ENCODE measurements at regions not wholly inside any gene's neighbourhood (a gene's known extent, or its start where the extent isn't known, plus 50 kb on each side); places are given as distances from the start of the nearest gene placed in this dataset.

GRCh38 chr13:57224414-57224813, 57.4 kb downstream of the PRR20E start:
- H3K4me3 Mint-ChIP-seq = no peak overlapping the region
- ATAC-seq (no peak), DNase-seq (no peak)
- H3K27me3 Mint-ChIP-seq = no peaks in the 10 kb centered on the region
- H3K9me3 Mint-ChIP-seq = no peaks in the 10 kb centered on the region
- H3K27ac Mint-ChIP-seq = no peak overlapping the region
- no peaks in the 10 kb centered on the region for H3K4me1 Mint-ChIP-seq

GRCh38 chr13:57250472-57250871, 83.5 kb downstream of the PRR20E start:
- Mint-ChIP-seq H3K27ac (no peak overlapping the region), H3K4me1 (no peaks in the 10 kb centered on the region), H3K27me3 (no peaks in the 10 kb centered on the region), H3K4me3 (no peak overlapping the region), H3K9me3 (peaks cover 6 to 21% of the 10 kb centered on the region in 2 donors)
- no peak for DNase-seq
- no peak for ATAC-seq

GRCh38 chr13:57253551-57253950, 86.6 kb downstream of the PRR20E start:
- Mint-ChIP-seq H3K9me3 (peaks cover 6 to 13% of the 10 kb centered on the region in 2 donors), H3K27me3 (no peaks in the 10 kb centered on the region), H3K4me3 (no peak overlapping the region), H3K4me1 (no peaks in the 10 kb centered on the region), H3K27ac (no peak overlapping the region)
- DNase-seq (no peak), ATAC-seq (no peak)

- no peak overlapping the region for H3K27ac Mint-ChIP-seq
Measured at GRCh38 chr13:57264965-57265364, 98.0 kb downstream of the PRR20E start.

GRCh38 chr13:57270493-57270892, 103.5 kb downstream of the PRR20E start:
- DNase-seq (no peak), ATAC-seq (no peak)
- no peak overlapping the region for H3K4me3 Mint-ChIP-seq
- H3K27ac Mint-ChIP-seq = peak overlapping the region in 1 of 2 donors; percentile 48
- no peaks in the 10 kb centered on the region for H3K27me3 Mint-ChIP-seq
- H3K9me3 Mint-ChIP-seq = peaks cover 8 to 23% of the 10 kb centered on the region in 2 donors
- H3K4me1 Mint-ChIP-seq = no peaks in the 10 kb centered on the region

More at GRCh38 chr13:57264965-57265364, 98.0 kb downstream of the PRR20E start:
- ATAC-seq = no peak
- H3K9me3 Mint-ChIP-seq = peaks cover 12 to 14% of the 10 kb centered on the region in 2 donors
- DNase-seq = no peak
- no peak overlapping the region for H3K4me3 Mint-ChIP-seq
- no peaks in the 10 kb centered on the region for H3K4me1 Mint-ChIP-seq
- no peaks in the 10 kb centered on the region for H3K27me3 Mint-ChIP-seq

GRCh38 chr13:57286511-57287098, 119.6 kb downstream of the PRR20E start:
- Mint-ChIP-seq H3K27me3 (no peaks in the 10 kb centered on the region), H3K9me3 (peaks cover 0 to 12% of the 10 kb centered on the region in 2 donors), H3K27ac (no peak overlapping the region), H3K4me3 (no peak overlapping the region), H3K4me1 (no peaks in the 10 kb centered on the region)
- ATAC-seq (no peak), DNase-seq (no peak)

- Mint-ChIP-seq H3K27ac (no peak overlapping the region), H3K4me1 (no peaks in the 10 kb centered on the region), H3K4me3 (no peak overlapping the region), H3K27me3 (no peaks in the 10 kb centered on the region), H3K9me3 (peaks cover 3 to 7% of the 10 kb centered on the region in 2 donors)
- no peak for DNase-seq
- no peak for ATAC-seq
Measured at GRCh38 chr13:57302604-57303003, 135.6 kb downstream of the PRR20E start.

GRCh38 chr13:57311009-57311586, 144.1 kb downstream of the PRR20E start:
- Mint-ChIP-seq H3K4me1 (no peaks in the 10 kb centered on the region), H3K27me3 (no peaks in the 10 kb centered on the region), H3K9me3 (peaks cover 0 to 7% of the 10 kb centered on the region in 2 donors), H3K4me3 (no peak overlapping the region), H3K27ac (no peak overlapping the region)
- DNase-seq (no peak), ATAC-seq (no peak)

GRCh38 chr13:57314897-57315520, 148.0 kb downstream of the PRR20E start:
- ATAC-seq = no peak
- no peak overlapping the region for H3K4me3 Mint-ChIP-seq
- no peaks in the 10 kb centered on the region for H3K27me3 Mint-ChIP-seq

GRCh38 chr13:57326532-57326931, 159.5 kb downstream of the PRR20E start:
- H3K27me3 Mint-ChIP-seq = no peaks in the 10 kb centered on the region
- no peak overlapping the region for H3K4me3 Mint-ChIP-seq
- peaks cover 0 to 4% of the 10 kb centered on the region in 2 donors for H3K9me3 Mint-ChIP-seq
- ATAC-seq (no peak), DNase-seq (no peak)
- no peaks in the 10 kb centered on the region for H3K4me1 Mint-ChIP-seq
- H3K27ac Mint-ChIP-seq = no peak overlapping the region

More at GRCh38 chr13:57314897-57315520, 148.0 kb downstream of the PRR20E start:
- no peak overlapping the region for H3K27ac Mint-ChIP-seq
- H3K4me1 Mint-ChIP-seq = no peaks in the 10 kb centered on the region
- H3K9me3 Mint-ChIP-seq = peaks cover 0 to 12% of the 10 kb centered on the region in 2 donors
- no peak for DNase-seq

- no peak for ATAC-seq
- DNase-seq = no peak
- Mint-ChIP-seq H3K9me3 (no peaks in the 10 kb centered on the region), H3K4me3 (no peak overlapping the region), H3K27me3 (no peaks in the 10 kb centered on the region), H3K27ac (no peak overlapping the region), H3K4me1 (no peaks in the 10 kb centered on the region)
Measured at GRCh38 chr13:57340878-57341277, 173.9 kb downstream of the PRR20E start.

GRCh38 chr13:57345526-57345925, 178.5 kb downstream of the PRR20E start:
- Mint-ChIP-seq H3K27me3 (no peaks in the 10 kb centered on the region), H3K9me3 (peaks cover 12 to 18% of the 10 kb centered on the region in 2 donors), H3K4me1 (no peaks in the 10 kb centered on the region), H3K4me3 (no peak overlapping the region), H3K27ac (no peak overlapping the region)
- ATAC-seq (no peak), DNase-seq (no peak)

GRCh38 chr13:57346786-57347185, 179.8 kb downstream of the PRR20E start:
- no peak for ATAC-seq
- Mint-ChIP-seq H3K27me3 (no peaks in the 10 kb centered on the region), H3K4me3 (no peak overlapping the region), H3K27ac (no peak overlapping the region), H3K4me1 (no peaks in the 10 kb centered on the region), H3K9me3 (peaks cover 15 to 19% of the 10 kb centered on the region in 2 donors)
- no peak for DNase-seq

GRCh38 chr13:57352114-57352513, 185.1 kb downstream of the PRR20E start:
- ATAC-seq (no peak), DNase-seq (no peak)
- Mint-ChIP-seq H3K27ac (no peak overlapping the region), H3K9me3 (peaks cover 23 to 25% of the 10 kb centered on the region in 2 donors), H3K4me3 (no peak overlapping the region), H3K27me3 (no peaks in the 10 kb centered on the region), H3K4me1 (no peaks in the 10 kb centered on the region)

GRCh38 chr13:57353831-57354230, 186.8 kb downstream of the PRR20E start:
- no peak for DNase-seq
- H3K9me3 Mint-ChIP-seq = peaks cover 10 to 19% of the 10 kb centered on the region in 2 donors
- ATAC-seq = no peak
- H3K4me1 Mint-ChIP-seq = no peaks in the 10 kb centered on the region
- no peak overlapping the region for H3K4me3 Mint-ChIP-seq
- no peak overlapping the region for H3K27ac Mint-ChIP-seq
- H3K27me3 Mint-ChIP-seq = no peaks in the 10 kb centered on the region

- no peak overlapping the region for H3K27ac Mint-ChIP-seq
- no peaks in the 10 kb centered on the region for H3K4me1 Mint-ChIP-seq
- H3K27me3 Mint-ChIP-seq = no peaks in the 10 kb centered on the region
- no peak for DNase-seq
- H3K9me3 Mint-ChIP-seq = no peaks in the 10 kb centered on the region
- no peak overlapping the region for H3K4me3 Mint-ChIP-seq
- ATAC-seq = no peak
Measured at GRCh38 chr13:57375876-57376275, 208.9 kb downstream of the PRR20E start.

All from stimulated activated naive CD8-positive, alpha-beta T cell treated with anti-CD3 and anti-CD28 coated beads, Interleukin-15, amount 100 ng/mL, for 72 hours (primary cell).